ENCODE measurements at regions not wholly inside any gene's neighbourhood (a gene's known extent, or its start where the extent isn't known, plus 50 kb on each side); places are given as distances from the start of the nearest gene placed in this dataset.

DNA sequence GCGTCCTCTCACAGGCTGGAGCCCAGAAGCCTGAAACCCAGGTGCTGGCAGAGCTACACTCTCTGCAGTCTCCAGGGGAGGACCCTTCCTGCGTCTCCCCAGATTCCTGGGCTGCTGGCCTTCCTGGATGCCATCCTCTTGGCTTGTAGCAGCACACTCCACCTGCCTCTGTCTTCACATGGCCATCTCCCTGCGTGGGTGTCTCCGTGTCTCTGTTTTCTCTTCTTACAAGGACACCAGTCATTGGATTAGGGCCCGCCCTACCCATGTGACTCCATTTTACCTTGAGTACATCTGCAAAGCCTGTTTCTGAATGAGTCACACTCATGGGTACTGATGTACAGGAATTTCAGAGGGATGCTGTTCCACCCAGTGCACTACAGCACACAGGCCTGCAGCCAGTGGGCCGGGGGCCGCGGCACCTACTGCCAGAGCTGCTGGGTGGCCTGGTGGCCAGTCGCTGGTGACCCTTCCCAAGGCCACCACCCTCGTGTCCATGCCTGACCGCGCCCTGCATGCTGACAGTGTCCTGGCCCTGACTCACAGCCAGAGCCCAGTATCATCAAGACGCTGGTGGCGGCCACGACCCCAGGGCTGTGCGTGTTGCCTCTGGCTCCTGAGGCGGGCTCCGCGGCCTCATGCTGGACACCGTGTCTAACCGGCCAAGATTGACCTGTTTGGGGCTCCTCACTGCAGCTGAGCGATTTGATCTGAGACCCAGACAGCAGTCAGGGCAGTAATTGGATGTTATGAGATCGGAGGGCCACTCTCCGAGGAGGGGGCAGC is 63.6 kb upstream of the NKX1-1 start:
- Histone ChIP-seq H3K36me3 (ENCODE audit: control insufficient read depth, insufficient read depth, low read length) (no peaks in the 10 kb centered on the region), H3K27me3 (ENCODE audit: control insufficient read depth, insufficient read depth, low read length) (peaks cover 9% of the 10 kb centered on the region), H3K4me1 (ENCODE audit: control insufficient read depth, insufficient read depth, low read length) (no peaks in the 10 kb centered on the region), H3K9ac (ENCODE audit: low read length) (no peak overlapping the region), H3K27ac (ENCODE audit: low read depth, low read length) (no peak overlapping the region), H3K4me3 (ENCODE audit: low read length) (no peak overlapping the region)

DNA sequence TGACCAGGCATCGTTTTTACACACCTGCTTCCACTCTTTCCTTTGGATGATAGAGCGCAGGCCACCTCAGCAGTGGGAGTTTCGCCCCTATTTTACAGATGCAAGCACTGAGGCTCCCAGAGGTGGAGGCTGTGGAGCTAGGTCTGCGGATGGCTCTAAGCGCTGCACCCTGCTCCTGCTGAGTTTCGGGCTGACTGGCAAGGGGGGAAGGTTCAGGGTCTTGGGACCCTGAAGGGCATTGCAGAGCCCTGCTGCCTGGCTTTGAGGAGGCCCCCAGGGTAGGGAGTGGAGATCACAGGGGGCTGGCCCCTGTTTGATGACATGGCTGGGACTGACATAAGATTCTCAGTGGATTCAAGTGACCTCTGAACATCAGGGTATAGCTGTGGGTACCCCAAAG is 62.8 kb upstream of the NKX1-1 start:
- H3K4me1 ChIP-seq (ENCODE audit: control insufficient read depth, insufficient read depth, low read length), result no peaks in the 10 kb centered on the region
- H3K27ac ChIP-seq (ENCODE audit: low read depth, low read length), result no peak overlapping the region
- H3K27me3 ChIP-seq (ENCODE audit: control insufficient read depth, insufficient read depth, low read length), result peaks cover 10% of the 10 kb centered on the region
- H3K9ac ChIP-seq (ENCODE audit: low read length), result no peak overlapping the region
- H3K4me3 ChIP-seq (ENCODE audit: low read length), result no peak overlapping the region
- no peaks in the 10 kb centered on the region for H3K36me3 ChIP-seq (ENCODE audit: control insufficient read depth, insufficient read depth, low read length)

DNA sequence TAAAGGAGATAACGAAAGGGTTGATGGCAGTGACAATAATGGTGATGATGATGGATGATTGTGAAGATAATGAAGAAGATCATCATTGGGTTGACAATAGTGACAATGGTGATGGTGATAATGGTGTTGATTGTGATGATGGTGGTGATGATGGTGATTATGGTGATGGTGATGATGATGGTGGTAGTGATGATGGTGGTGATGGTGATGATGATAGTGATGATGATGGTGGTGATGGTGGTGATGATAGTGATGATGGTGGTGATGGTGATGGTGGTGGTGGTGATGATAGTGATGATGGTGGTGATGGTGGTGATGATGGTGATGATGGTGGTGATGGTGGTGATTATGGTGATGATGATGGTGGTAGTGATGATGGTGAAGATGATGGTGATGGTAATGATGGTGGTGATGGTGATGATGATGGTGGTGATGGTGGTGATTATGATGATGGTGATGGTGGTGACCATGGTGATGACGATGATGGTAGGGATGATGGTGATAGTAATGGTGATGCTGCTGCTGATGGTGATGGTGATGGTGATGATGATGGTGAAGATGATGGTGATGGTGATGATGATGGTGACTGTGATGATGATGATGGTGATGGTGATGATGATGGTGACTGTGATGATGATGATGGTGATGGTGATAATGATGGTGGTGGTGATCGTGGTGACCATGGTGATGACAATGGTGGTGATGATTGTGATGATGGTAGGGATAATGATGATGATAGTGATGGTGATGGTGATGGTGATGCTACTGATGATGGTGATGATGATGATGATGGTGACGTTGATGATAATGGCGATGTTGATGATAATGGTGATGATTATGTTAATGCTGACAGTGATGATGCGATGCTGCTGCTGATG is 61.6 kb upstream of the NKX1-1 start:
- H3K27ac ChIP-seq (ENCODE audit: low read depth, low read length), result no peak overlapping the region
- H3K27me3 ChIP-seq (ENCODE audit: control insufficient read depth, insufficient read depth, low read length), result peaks cover 10% of the 10 kb centered on the region
- H3K4me3 ChIP-seq (ENCODE audit: low read length), result no peak overlapping the region
- H3K4me1 ChIP-seq (ENCODE audit: control insufficient read depth, insufficient read depth, low read length), result no peaks in the 10 kb centered on the region
- H3K36me3 ChIP-seq (ENCODE audit: control insufficient read depth, insufficient read depth, low read length), result no peaks in the 10 kb centered on the region
- no peak overlapping the region for H3K9ac ChIP-seq (ENCODE audit: low read length)

DNA sequence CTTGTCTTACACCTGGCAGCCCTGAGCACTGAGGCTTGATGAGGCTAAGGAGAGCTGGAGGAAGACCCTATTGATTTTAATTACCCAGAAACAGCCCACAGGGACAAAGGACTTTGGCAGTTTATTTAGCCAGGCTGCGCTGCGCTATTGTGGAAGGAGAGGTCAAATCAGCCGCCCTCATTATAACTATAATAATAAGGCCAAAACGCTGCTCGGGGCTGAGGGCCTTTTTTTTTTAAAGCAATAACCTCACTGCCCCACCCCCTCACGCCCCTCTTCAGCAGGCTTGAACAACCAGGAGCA is 60.6 kb upstream of the NKX1-1 start:
- Histone ChIP-seq H3K4me3 (ENCODE audit: low read length) (no peak overlapping the region), H3K9ac (ENCODE audit: low read length) (no peak overlapping the region), H3K27ac (ENCODE audit: low read depth, low read length) (no peak overlapping the region), H3K36me3 (ENCODE audit: control insufficient read depth, insufficient read depth, low read length) (no peaks in the 10 kb centered on the region), H3K27me3 (ENCODE audit: control insufficient read depth, insufficient read depth, low read length) (peaks cover 12% of the 10 kb centered on the region), H3K4me1 (ENCODE audit: control insufficient read depth, insufficient read depth, low read length) (no peaks in the 10 kb centered on the region)

DNA sequence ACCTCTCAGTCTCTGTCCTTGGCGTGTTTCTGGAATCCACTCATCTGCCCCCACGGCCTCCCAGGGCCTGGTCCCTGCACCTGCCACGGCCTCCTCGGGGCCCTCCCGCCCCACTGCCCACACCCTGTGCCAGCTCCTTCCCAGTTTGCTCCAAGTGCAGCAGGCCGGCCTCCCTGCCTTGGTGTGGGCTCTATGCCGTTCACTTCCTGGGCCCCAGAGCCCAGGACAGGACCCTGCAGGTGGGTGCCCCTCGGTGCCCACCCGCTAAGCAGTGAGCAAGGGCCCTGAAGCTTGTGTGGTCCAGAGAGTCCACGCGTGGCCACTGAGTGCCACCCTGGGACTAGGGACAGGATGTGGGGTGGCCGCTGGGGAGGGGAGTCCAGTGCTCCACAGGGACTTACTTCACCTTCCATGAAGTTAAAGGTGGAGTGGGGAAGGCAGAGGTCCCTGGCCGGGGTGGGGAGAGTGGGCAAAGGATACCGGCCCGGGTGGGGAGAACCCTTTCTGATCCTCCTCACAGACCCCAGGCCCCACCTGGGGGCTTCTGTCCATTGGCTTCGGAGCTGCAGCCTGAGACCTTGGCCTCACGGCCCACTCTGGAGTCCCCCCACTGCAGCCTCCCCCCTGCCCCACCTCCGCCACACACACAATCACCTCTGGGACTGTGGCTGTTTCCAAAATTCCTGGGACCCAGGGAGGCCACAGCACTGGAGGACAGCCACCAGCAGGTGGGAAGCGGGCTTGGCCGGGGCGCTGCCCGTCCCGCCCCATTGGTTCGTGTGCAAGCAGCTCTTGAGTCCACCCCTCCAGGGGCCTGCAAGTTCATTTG is 60.0 kb upstream of the NKX1-1 start:
- no peaks in the 10 kb centered on the region for H3K36me3 ChIP-seq (ENCODE audit: control insufficient read depth, insufficient read depth, low read length)
- peaks cover 13% of the 10 kb centered on the region for H3K27me3 ChIP-seq (ENCODE audit: control insufficient read depth, insufficient read depth, low read length)
- no peak overlapping the region for H3K9ac ChIP-seq (ENCODE audit: low read length)
- H3K4me1 ChIP-seq (ENCODE audit: control insufficient read depth, insufficient read depth, low read length), result no peaks in the 10 kb centered on the region
- H3K4me3 ChIP-seq (ENCODE audit: low read length), result no peak overlapping the region
- H3K27ac ChIP-seq (ENCODE audit: low read depth, low read length), result no peak overlapping the region

DNA sequence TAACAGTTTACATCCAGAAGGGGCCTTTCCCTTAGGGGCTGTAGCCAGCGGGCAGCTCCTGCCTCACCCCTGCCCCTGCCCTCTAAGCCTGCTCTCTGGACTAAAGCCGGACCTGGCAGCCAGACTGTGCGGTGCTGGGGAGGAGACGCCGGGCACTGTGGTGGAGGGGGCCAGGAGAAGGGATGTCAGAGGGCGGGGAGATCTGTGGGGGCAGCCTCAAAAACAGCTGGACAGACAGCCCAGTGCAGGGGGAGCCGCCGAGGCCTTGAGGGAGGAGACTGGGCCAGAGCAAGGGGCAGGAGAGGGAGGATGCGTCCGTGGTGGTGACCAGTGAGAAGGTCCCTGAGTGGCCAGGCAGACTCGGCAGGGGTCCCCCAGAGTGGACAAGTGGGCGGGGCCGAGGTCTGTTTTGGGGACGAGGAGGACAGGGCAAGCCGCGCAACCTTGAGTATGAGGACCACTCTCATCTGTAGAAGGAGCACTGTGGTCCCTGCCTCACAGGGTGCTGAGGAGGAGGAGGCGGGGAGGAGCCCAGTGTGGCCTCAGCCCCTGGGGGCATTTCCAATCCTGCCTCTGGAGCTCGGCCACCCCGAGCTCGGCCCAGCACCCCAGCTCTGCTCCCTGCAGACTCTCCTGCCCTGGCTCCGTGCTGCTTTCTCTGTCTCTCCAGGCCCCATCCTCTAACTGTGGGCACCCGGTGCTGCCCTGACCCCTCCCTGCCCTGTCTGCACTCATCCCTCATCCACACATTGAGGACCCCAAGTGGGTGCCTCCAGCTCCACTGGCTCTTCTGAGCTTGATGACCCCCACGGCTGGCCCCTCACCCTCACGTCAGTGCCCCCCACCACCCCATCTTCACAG is 59.2 kb upstream of the NKX1-1 start:
- H3K4me3 ChIP-seq (ENCODE audit: low read length), result no peak overlapping the region
- no peaks in the 10 kb centered on the region for H3K4me1 ChIP-seq (ENCODE audit: control insufficient read depth, insufficient read depth, low read length)
- H3K36me3 ChIP-seq (ENCODE audit: control insufficient read depth, insufficient read depth, low read length), result no peaks in the 10 kb centered on the region
- H3K27ac ChIP-seq (ENCODE audit: low read depth, low read length), result no peak overlapping the region
- no peak overlapping the region for H3K9ac ChIP-seq (ENCODE audit: low read length)
- H3K27me3 ChIP-seq (ENCODE audit: control insufficient read depth, insufficient read depth, low read length), result peaks cover 10% of the 10 kb centered on the region

DNA sequence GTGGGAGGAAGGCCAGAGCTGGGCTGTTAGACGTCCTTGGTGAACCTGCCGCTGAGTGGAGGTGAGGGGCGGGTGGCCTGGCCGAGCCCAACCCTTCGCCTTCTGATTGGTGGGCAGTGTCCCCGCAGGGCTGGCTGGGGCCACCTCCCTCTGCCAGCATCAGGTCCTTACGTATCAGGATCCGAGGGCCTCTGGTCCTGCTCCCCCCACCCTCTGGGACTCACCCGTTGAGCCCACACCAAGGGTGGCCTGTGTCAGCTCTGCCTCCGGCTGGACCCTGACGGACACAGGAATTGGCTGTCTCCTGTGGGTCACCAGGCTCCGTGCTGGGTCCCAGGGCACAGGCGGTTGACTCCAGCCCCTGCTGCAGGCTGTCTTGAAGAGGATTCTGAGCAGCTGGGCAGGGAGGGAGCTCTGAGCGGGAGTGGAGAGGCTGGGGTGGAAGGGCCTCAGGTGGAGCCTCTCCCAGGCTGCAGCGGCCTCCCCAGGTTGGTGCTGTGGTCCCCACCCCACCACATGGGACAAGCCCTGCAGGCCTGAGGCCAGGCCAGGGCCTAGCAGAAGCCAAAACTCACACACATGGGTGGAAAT is 58.4 kb upstream of the NKX1-1 start:
- Histone ChIP-seq H3K4me3 (ENCODE audit: low read length) (no peak overlapping the region), H3K9ac (ENCODE audit: low read length) (no peak overlapping the region), H3K36me3 (ENCODE audit: control insufficient read depth, insufficient read depth, low read length) (no peaks in the 10 kb centered on the region), H3K27ac (ENCODE audit: low read depth, low read length) (no peak overlapping the region), H3K27me3 (ENCODE audit: control insufficient read depth, insufficient read depth, low read length) (peaks cover 13% of the 10 kb centered on the region), H3K4me1 (ENCODE audit: control insufficient read depth, insufficient read depth, low read length) (no peaks in the 10 kb centered on the region)

DNA sequence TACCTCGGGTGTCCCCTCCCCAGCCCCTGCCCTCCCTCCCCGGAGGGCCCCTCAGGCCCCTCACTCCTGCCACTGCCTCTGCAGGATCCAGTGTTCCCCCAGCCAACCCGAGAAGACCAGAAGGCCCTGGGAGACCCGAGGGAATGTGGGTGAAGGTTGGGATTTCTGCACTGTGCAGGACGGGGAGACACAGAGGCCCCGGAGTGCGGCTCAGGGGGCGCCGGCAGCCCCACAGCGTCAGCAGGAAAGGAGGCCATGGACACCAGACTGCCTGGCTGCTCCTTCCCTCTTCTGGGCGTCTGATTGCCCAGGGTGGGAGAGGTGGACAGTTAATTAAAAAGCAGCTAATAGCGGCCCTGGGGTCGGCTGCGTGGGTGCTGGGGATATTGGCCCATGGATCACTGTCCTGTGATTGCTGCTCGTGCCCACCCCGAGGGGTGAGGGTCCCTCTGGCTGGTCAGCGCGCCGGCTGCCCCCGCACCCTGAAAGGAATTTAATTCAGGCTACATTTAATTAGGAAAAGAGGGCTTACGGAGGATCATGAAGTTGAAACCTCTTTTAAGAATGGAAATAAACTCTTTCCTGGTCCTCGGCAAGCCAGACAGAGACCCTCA is 57.8 kb upstream of the NKX1-1 start:
- Histone ChIP-seq H3K4me1 (ENCODE audit: control insufficient read depth, insufficient read depth, low read length) (no peaks in the 10 kb centered on the region), H3K27ac (ENCODE audit: low read depth, low read length) (no peak overlapping the region), H3K27me3 (ENCODE audit: control insufficient read depth, insufficient read depth, low read length) (peaks cover 13% of the 10 kb centered on the region)

DNA sequence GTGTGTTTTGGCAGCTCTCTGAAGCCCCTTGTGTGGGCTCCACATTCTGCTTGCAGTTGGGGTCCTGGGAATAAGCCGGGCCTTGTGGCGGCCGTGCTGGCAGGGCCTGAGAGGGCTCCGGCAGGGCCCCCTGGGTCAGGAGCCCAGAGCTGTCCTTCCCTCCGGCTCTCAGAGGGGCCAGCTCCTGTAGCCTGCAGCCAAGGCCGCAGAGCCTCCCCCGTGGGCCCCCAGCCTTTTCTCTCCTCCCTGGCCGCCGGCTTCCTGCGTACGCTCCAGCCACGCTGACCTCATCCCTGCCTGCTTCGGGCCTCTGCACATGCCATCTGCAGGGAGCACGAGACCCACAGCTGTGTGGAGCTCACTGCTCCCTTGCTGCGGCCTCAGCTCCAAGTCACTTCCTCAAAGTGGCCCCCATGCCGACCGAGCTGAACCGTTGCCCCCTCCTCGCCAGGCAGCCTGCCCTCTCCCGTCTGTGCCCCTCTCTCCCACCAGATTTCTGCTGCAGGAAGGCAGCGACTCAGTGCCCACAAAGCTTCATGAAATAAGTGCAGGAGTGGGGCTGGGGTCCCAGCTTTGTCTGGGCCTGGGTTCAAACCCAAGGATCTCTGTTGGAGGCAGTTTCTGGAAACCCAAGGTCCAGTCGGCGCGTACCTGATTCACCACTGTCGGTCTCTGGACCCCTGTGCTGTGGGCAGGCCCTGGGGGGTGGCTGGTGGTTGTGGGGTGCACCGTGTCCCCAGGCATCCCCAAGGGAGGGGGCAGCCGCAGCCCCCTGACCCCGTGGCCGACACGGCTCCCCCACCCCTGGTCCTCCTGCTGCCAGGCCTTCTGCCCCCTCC is 57.1 kb upstream of the NKX1-1 start:
- H3K4me3 ChIP-seq (ENCODE audit: low read length), result no peak overlapping the region
- peaks cover 13% of the 10 kb centered on the region for H3K27me3 ChIP-seq (ENCODE audit: control insufficient read depth, insufficient read depth, low read length)
- H3K9ac ChIP-seq (ENCODE audit: low read length), result no peak overlapping the region
- H3K36me3 ChIP-seq (ENCODE audit: control insufficient read depth, insufficient read depth, low read length), result no peaks in the 10 kb centered on the region
- no peaks in the 10 kb centered on the region for H3K4me1 ChIP-seq (ENCODE audit: control insufficient read depth, insufficient read depth, low read length)
- no peak overlapping the region for H3K27ac ChIP-seq (ENCODE audit: low read depth, low read length)

More for the DNA sequence above, 57.8 kb upstream of the NKX1-1 start:
- Histone ChIP-seq H3K36me3 (ENCODE audit: control insufficient read depth, insufficient read depth, low read length) (no peaks in the 10 kb centered on the region), H3K9ac (ENCODE audit: low read length) (no peak overlapping the region), H3K4me3 (ENCODE audit: low read length) (no peak overlapping the region)

DNA sequence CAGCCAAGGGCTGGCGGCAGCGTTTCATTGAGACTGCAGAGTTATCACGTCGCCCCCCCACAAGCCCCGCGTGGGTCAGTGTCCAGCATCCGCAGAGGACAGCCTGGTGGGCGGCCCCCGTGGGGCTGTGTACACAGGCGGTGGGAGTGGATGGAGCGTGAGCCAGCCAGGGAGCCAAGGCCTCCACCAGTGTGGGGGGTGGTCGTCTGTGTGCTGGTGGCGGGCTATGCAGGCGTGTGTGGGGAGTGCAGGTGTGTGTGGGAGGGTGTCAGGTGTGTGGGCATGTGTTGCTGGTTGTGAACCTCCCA is 56.5 kb upstream of the NKX1-1 start:
- H3K27me3 ChIP-seq (ENCODE audit: control insufficient read depth, insufficient read depth, low read length), result peaks cover 13% of the 10 kb centered on the region
- no peaks in the 10 kb centered on the region for H3K36me3 ChIP-seq (ENCODE audit: control insufficient read depth, insufficient read depth, low read length)
- H3K4me1 ChIP-seq (ENCODE audit: control insufficient read depth, insufficient read depth, low read length), result no peaks in the 10 kb centered on the region
- H3K4me3 ChIP-seq (ENCODE audit: low read length), result no peak overlapping the region
- no peak overlapping the region for H3K9ac ChIP-seq (ENCODE audit: low read length)
- H3K27ac ChIP-seq (ENCODE audit: low read depth, low read length), result no peak overlapping the region
